HFFc6 (cell line): ENCODE measurements at regions not wholly inside any gene's neighbourhood (a gene's known extent, or its start where the extent isn't known, plus 50 kb on each side); places are given as distances from the start of the nearest gene placed in this dataset.

Experiments
- DNase-seq: peaks from one replicate; pipeline ENCODE4 v3.0.0-alpha.2; 2018
- H3K27ac Mint-ChIP-seq: 2 replicates; pipeline ENCODE4 v1.8.0; 2020; ENCODE audit warnings: mild to moderate bottlenecking, mixed read lengths
- H3K27me3 Mint-ChIP-seq: 2 replicates; pipeline ENCODE4 v1.8.0; 2021; ENCODE audit warnings: mild to moderate bottlenecking, moderate library complexity, mixed read lengths; ENCODE audit not compliant: insufficient read depth
- H3K36me3 Mint-ChIP-seq: 2 replicates; pipeline ENCODE4 v1.8.0; 2021; ENCODE audit warnings: low read depth, mixed read lengths
- H3K4me1 Mint-ChIP-seq: 2 replicates; pipeline ENCODE4 v1.8.0; 2020; ENCODE audit warnings: low read depth, mixed read lengths
- H3K4me3 Mint-ChIP-seq: 2 replicates; pipeline ENCODE4 v1.8.0; 2020; ENCODE audit warnings: mild to moderate bottlenecking, moderate library complexity, mixed read lengths
- H3K9me3 Mint-ChIP-seq: 2 replicates; pipeline ENCODE4 v1.8.0; 2020; ENCODE audit warnings: mild to moderate bottlenecking, mixed read lengths
- TF ChIP-seq, protein P1 (sequence below): fragments of 200-600 bp; sonication (generic); IDR thresholded peaks from 2 replicates; pipeline ENCODE4 v1.5.0; 2021; ENCODE audit warnings: antibody characterized with exemption, mild to moderate bottlenecking

DNA sequence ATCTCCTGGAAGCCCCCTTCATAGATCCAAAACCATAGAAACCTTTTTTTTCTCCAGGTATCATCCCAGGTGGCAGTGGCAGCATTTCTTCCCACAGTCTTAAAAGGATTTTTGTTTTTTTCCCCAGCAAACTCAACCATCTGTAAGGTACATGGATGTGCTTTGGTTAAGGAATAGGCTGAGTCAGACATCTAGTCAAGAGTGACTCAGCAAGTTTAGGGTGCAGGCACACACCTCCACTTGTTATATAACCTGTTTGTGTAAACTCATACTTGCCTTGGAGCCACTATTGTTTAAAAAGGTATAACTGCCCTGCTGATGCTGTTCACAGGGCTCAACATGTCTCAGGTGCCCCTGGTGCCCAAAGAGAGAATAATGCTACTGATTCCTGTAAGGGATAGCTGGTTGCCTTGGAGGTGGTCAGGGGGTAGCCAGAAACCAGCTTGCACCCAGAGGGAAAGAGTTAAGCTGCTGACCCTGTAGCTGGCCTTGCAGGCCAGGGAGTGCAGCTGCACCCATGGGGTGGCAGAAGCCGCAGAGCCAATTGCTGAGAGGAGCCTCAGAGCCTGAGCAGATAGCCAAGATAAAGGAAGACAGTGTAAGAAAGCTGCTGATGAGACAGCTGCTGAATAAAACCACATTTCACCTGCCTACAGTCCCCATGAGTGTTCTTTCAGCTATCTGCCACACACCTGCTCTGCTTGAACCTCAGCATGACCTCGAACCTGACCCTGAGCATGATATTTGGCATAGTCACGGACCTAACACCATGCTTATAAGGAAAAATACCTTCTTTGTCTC lies 1726.1 kb upstream of the RAG2 start:
- Mint-ChIP-seq H3K27ac (no peak overlapping the region), H3K9me3 (peaks cover 40% of the 10 kb centered on the region), H3K36me3 (no peaks in the 10 kb centered on the region), H3K4me3 (no peak overlapping the region), H3K4me1 (no peaks in the 10 kb centered on the region), H3K27me3 (no peaks in the 10 kb centered on the region)
- TF ChIP-seq, protein P1, sequence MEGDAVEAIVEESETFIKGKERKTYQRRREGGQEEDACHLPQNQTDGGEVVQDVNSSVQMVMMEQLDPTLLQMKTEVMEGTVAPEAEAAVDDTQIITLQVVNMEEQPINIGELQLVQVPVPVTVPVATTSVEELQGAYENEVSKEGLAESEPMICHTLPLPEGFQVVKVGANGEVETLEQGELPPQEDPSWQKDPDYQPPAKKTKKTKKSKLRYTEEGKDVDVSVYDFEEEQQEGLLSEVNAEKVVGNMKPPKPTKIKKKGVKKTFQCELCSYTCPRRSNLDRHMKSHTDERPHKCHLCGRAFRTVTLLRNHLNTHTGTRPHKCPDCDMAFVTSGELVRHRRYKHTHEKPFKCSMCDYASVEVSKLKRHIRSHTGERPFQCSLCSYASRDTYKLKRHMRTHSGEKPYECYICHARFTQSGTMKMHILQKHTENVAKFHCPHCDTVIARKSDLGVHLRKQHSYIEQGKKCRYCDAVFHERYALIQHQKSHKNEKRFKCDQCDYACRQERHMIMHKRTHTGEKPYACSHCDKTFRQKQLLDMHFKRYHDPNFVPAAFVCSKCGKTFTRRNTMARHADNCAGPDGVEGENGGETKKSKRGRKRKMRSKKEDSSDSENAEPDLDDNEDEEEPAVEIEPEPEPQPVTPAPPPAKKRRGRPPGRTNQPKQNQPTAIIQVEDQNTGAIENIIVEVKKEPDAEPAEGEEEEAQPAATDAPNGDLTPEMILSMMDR: no peak
- no peak for DNase-seq

DNA sequence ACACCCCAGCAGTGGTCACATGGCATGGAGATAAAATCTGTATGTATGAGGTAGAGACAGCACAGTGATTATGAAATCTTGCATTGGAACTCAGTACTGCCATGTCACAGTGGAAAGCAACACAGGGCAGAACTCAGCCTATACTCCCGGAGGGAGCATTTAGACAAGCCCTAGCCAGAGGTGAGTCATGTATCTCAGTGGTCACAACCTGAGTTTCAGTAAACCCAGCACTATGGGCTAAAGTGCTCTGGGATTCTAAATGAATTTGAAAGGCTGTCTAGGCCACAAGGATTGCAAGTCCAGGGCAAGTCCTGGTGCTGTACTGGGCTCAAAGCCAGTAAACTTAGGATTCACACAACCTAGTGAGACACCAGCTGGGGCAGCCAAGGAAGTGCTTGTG lies 1717.1 kb upstream of the RAG2 start:
- TF ChIP-seq, protein P1: no peak
- Mint-ChIP-seq H3K27me3 (no peaks in the 10 kb centered on the region), H3K4me1 (no peaks in the 10 kb centered on the region), H3K9me3 (peaks cover 49% of the 10 kb centered on the region), H3K36me3 (no peaks in the 10 kb centered on the region), H3K27ac (no peak overlapping the region), H3K4me3 (no peak overlapping the region)
- DNase-seq: no peak

DNA sequence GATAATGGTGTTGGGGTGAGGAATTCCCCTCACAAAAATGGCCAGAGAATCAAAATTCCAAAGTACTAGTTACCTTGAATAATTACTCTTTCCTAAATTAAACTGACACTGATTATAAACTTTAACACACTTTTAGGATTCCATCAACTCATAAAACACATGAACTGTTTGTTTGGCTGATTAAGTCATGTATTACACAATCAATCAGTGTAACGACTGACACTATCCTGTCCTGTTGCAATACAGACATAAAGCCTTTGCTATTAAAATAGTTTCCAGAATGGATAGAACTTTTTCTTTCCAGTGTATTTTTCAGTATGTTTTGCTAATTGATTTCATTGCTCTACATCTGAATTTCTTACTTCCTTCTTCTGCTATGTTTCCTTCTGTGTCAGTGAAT lies 1709.4 kb upstream of the RAG2 start:
- H3K9me3 Mint-ChIP-seq: peaks cover 16% of the 10 kb centered on the region
- no peaks in the 10 kb centered on the region for H3K4me1 Mint-ChIP-seq
- H3K36me3 Mint-ChIP-seq: no peaks in the 10 kb centered on the region
- TF ChIP-seq, protein P1: no peak
- H3K27ac Mint-ChIP-seq: no peak overlapping the region
- no peaks in the 10 kb centered on the region for H3K27me3 Mint-ChIP-seq
- no peak for DNase-seq
- no peak overlapping the region for H3K4me3 Mint-ChIP-seq

DNA sequence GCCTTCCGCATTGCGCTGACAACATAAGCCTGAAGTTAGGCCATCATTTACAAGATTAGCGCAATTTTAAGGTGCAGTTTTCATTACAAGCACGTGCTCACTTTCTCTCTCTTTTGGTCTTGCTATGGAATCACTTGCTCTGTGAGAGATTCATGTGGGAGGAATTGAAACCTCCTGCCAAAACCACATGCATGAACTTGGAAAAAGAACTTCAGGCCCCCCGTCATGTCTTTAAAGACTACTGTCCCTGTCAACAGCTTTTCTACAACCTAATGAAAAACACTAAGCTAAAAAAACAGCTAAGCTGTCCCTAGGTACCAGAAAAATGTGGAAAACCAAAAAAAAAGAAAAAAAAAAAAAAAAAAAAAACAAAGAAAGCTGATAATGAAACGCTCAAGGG lies 1707.6 kb upstream of the RAG2 start:
- Mint-ChIP-seq H3K9me3 (peaks cover 13% of the 10 kb centered on the region), H3K27me3 (no peaks in the 10 kb centered on the region), H3K4me3 (no peak overlapping the region), H3K36me3 (no peaks in the 10 kb centered on the region), H3K27ac (no peak overlapping the region), H3K4me1 (no peaks in the 10 kb centered on the region)
- no peak for DNase-seq
- TF ChIP-seq, protein P1: no peak

DNA sequence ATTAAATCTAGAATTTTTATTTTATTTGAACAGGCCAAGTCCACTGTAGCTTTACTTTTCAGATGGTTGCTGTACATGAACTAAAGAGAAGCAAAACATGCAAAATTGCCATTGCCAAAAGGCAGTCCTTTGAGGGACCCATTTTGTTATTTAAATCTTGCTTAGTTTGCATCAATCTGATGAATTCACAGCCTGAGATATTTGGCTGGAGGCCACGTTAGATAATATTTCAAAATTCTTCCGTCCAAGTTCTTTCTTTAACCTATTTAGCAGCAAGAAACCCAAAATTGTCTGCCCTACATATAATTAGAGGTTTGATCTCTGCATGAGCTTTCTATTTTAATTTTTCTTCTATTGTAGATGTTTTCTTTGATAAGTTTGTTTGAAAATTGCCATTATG lies 1706.9 kb upstream of the RAG2 start:
- Mint-ChIP-seq H3K4me1 (no peaks in the 10 kb centered on the region), H3K27me3 (no peaks in the 10 kb centered on the region), H3K36me3 (no peaks in the 10 kb centered on the region), H3K27ac (no peak overlapping the region), H3K4me3 (no peak overlapping the region), H3K9me3 (peaks cover 11% of the 10 kb centered on the region)
- TF ChIP-seq, protein P1: no peak
- no peak for DNase-seq
